ENCODE measurements at regions not wholly inside any gene's neighbourhood (a gene's known extent, or its start where the extent isn't known, plus 50 kb on each side); places are given as distances from the start of the nearest gene placed in this dataset.

DNA sequence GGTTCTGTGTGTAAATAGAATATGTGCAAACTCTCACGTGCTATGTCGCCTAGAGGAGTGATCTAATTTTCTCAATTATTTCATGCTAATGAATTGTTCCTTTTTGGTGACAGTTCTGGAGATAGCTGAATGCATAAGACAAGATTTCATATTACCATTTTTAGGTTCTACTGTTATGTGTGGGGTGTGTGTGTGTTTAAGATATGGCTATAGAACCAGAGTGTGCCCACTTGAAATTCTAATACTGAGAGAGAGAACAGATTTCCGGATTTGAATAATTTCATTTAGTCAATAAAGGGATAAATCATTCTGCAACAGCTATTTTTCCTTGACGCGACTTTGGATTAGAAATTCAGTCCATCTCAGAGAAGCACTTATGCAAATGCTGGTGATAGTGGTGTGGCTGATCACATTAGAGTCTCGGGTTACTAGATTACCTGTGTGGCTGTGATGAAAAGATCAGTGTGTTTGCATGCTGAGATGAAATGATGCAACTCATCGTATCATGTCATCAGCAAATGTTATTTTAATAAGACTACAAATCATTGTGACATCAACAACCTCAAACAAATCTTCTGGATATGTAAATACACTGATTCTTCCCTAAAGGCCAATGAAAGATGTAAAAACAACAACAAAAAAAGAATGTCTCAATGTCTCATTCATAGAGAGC is 415.9 kb downstream of the EPHA4 start:
- H3K27me3 ChIP-seq (ENCODE audit: control insufficient read depth, insufficient read depth, low read length): no peaks in the 10 kb centered on the region
- TF ChIP-seq, protein P1, sequence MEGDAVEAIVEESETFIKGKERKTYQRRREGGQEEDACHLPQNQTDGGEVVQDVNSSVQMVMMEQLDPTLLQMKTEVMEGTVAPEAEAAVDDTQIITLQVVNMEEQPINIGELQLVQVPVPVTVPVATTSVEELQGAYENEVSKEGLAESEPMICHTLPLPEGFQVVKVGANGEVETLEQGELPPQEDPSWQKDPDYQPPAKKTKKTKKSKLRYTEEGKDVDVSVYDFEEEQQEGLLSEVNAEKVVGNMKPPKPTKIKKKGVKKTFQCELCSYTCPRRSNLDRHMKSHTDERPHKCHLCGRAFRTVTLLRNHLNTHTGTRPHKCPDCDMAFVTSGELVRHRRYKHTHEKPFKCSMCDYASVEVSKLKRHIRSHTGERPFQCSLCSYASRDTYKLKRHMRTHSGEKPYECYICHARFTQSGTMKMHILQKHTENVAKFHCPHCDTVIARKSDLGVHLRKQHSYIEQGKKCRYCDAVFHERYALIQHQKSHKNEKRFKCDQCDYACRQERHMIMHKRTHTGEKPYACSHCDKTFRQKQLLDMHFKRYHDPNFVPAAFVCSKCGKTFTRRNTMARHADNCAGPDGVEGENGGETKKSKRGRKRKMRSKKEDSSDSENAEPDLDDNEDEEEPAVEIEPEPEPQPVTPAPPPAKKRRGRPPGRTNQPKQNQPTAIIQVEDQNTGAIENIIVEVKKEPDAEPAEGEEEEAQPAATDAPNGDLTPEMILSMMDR (IDR thresholded peaks at IDR 0.05; ENCODE audit: insufficient read depth, low read length, poor library complexity, severe bottlenecking): no peak
- H3K36me3 ChIP-seq (ENCODE audit: control insufficient read depth, insufficient read depth, low read length): no peaks in the 10 kb centered on the region
- DNase-seq (ENCODE audit: low read depth): no peak
- H3K4me3 ChIP-seq (ENCODE audit: low read depth, low read length): no peak overlapping the region

DNA sequence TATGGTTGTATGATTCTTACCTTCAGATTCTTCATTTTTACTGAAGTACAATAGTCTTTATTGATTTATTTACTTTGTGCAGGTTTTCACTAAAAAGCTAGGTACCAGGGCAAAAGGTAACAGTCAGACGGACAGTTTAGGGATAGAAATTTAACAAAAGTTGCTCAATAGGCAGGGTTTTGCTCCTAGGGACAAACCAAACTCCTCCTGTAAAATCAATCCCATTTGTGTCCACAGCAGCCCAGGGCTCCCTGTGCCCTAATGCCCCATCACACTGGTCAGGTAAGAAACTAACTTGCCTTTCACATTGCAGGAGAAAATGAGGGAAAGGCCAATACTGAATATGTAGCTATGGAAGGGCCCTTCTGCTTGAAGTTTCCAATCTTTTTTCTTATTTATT is 410.9 kb downstream of the EPHA4 start:
- H3K4me3 ChIP-seq (ENCODE audit: low read depth, low read length): no peak overlapping the region
- H3K36me3 ChIP-seq (ENCODE audit: control insufficient read depth, insufficient read depth, low read length): no peaks in the 10 kb centered on the region
- DNase-seq (ENCODE audit: low read depth): no peak
- H3K27me3 ChIP-seq (ENCODE audit: control insufficient read depth, insufficient read depth, low read length): no peaks in the 10 kb centered on the region
- TF ChIP-seq, protein P1 (IDR thresholded peaks at IDR 0.05; ENCODE audit: insufficient read depth, low read length, poor library complexity, severe bottlenecking): no peak

DNA sequence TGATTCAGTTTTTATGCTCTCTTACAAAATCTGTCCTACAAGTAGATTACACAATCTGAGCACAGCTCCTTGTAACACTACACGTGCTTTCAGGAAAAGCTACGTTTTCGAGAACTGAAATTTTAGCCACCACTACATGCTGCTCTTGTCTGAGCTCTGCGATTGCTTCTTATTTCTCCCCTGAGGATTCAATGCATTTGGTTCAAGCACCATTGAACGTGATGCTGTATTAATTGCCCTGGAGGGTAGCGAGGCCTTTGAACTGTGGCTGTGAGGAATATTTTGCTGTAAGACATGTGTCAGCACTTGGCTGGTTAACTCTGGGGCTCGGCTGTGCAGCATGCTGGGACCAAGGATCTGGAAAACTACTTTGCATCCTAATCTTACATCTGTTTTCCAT is 405.8 kb downstream of the EPHA4 start:
- Histone ChIP-seq H3K27me3 (ENCODE audit: control insufficient read depth, insufficient read depth, low read length) (no peaks in the 10 kb centered on the region), H3K36me3 (ENCODE audit: control insufficient read depth, insufficient read depth, low read length) (no peaks in the 10 kb centered on the region), H3K4me3 (ENCODE audit: low read depth, low read length) (no peak overlapping the region)
- TF ChIP-seq, protein P1 (IDR thresholded peaks at IDR 0.05; ENCODE audit: insufficient read depth, low read length, poor library complexity, severe bottlenecking): no peak
- DNase-seq (ENCODE audit: low read depth): no peak

DNA sequence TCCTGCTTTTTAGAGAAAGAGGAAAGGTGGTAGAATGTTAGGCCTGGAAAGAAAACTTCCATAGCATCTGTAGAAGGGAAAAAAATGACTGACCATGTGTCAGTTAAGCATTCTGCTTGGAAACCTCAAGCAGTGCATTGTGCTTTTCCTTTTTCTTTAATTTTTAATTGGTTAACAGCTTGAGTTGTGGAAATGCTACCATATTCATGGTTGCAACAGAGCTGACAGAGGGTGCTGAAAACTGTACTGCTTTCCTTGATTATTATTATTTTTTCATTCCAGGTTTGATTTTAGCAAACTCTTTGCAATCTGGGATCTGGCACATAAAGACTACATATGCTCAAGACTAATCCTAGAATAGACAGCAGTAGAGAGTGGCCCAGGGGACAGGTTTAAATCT is 404.5 kb downstream of the EPHA4 start:
- H3K27me3 ChIP-seq (ENCODE audit: control insufficient read depth, insufficient read depth, low read length): no peaks in the 10 kb centered on the region

DNA sequence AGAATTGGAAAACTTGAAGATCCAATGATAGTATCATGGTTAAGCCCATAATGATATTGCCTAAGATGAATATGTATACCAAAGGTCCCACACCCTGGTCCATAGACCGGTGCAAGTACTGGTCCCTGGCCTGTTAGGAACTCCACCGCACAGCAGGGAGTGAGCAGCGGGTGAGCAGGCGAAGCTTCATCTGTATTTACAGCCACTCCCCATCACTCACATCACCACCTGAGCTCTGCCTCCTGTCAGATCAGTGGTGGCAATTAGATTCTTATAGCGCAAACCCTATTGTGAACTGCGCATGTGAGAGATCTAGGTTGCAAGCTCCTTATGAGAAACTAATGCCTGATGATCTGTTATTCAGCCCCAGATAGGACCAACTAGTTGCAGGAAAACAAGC is 402.4 kb downstream of the EPHA4 start:
- Histone ChIP-seq H3K4me3 (ENCODE audit: low read depth, low read length) (no peak overlapping the region), H3K27me3 (ENCODE audit: control insufficient read depth, insufficient read depth, low read length) (no peaks in the 10 kb centered on the region), H3K36me3 (ENCODE audit: control insufficient read depth, insufficient read depth, low read length) (no peaks in the 10 kb centered on the region)
- TF ChIP-seq, protein P1 (IDR thresholded peaks at IDR 0.05; ENCODE audit: insufficient read depth, low read length, poor library complexity, severe bottlenecking): no peak
- no peak for DNase-seq (ENCODE audit: low read depth)

More for the DNA sequence above, 404.5 kb downstream of the EPHA4 start:
- TF ChIP-seq, protein P1 (IDR thresholded peaks at IDR 0.05; ENCODE audit: insufficient read depth, low read length, poor library complexity, severe bottlenecking): no peak
- no peaks in the 10 kb centered on the region for H3K36me3 ChIP-seq (ENCODE audit: control insufficient read depth, insufficient read depth, low read length)
- H3K4me3 ChIP-seq (ENCODE audit: low read depth, low read length): no peak overlapping the region
- no peak for DNase-seq (ENCODE audit: low read depth)

DNA sequence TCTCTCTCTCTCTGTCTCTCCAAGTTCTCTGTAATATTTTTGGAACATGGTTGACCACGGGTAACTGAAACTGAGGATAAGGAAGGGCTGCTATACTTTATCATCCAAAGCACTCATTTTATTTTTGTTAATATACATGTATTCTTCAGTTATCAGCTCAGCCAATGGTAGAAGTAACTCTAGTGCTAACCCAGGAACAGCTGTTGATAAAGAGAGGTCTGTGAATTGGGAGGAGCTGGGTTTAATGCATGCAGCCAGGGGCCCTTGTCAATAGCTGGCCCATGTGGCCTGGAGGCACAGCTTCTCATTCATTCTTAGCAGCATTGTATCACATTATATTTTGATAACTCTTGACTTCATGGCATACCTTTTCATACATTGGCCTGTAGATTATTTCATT is 401.6 kb downstream of the EPHA4 start:
- Histone ChIP-seq H3K36me3 (ENCODE audit: control insufficient read depth, insufficient read depth, low read length) (no peaks in the 10 kb centered on the region), H3K27me3 (ENCODE audit: control insufficient read depth, insufficient read depth, low read length) (no peaks in the 10 kb centered on the region), H3K4me3 (ENCODE audit: low read depth, low read length) (no peak overlapping the region)
- TF ChIP-seq, protein P1 (IDR thresholded peaks at IDR 0.05; ENCODE audit: insufficient read depth, low read length, poor library complexity, severe bottlenecking): no peak
- no peak for DNase-seq (ENCODE audit: low read depth)

All from kidney epithelial cell (primary cell).